K562 (cell line): ENCODE measurements at regions not wholly inside any gene's neighbourhood (a gene's known extent, or its start where the extent isn't known, plus 50 kb on each side); places are given as distances from the start of the nearest gene placed in this dataset. TPM values are rescaled to one million over a fixed set of nuclear protein-coding genes. Genes with fewer than 3 reads are reported as not detected.

ENCODE experiments used
- microRNA counts: library from miRNA; unstranded; fragments of <30 nt; microRNA quantifications from one replicate; lab custom pipeline; 2016

MicroRNAs in the stretch of these regions (microRNA counts, 767-probe panel; counts per million panel counts)
- microRNA hsa-miR-492 (lab: Ali Mortazavi, UCI): not detected
